ENCODE measurements at regions not wholly inside any gene's neighbourhood (a gene's known extent, or its start where the extent isn't known, plus 50 kb on each side); places are given as distances from the start of the nearest gene placed in this dataset.
"Not testable (repeated sequence)": the region's sequence is repeated elsewhere in the genome, so short reads cannot be mapped to it uniquely, and the experiment has no call there.

GRCh38 chr2:66169076-66169475 is 265.8 kb upstream of the MEIS1 start:
- Histone ChIP-seq H3K4me3 (ENCODE audit: low read depth, low read length) (no peak overlapping the region), H3K27me3 (ENCODE audit: control insufficient read depth, insufficient read depth, low read length) (no peaks in the 10 kb centered on the region), H3K36me3 (ENCODE audit: control insufficient read depth, insufficient read depth, low read length) (no peaks in the 10 kb centered on the region)
- TF ChIP-seq, protein P1, sequence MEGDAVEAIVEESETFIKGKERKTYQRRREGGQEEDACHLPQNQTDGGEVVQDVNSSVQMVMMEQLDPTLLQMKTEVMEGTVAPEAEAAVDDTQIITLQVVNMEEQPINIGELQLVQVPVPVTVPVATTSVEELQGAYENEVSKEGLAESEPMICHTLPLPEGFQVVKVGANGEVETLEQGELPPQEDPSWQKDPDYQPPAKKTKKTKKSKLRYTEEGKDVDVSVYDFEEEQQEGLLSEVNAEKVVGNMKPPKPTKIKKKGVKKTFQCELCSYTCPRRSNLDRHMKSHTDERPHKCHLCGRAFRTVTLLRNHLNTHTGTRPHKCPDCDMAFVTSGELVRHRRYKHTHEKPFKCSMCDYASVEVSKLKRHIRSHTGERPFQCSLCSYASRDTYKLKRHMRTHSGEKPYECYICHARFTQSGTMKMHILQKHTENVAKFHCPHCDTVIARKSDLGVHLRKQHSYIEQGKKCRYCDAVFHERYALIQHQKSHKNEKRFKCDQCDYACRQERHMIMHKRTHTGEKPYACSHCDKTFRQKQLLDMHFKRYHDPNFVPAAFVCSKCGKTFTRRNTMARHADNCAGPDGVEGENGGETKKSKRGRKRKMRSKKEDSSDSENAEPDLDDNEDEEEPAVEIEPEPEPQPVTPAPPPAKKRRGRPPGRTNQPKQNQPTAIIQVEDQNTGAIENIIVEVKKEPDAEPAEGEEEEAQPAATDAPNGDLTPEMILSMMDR (IDR thresholded peaks at IDR 0.05; ENCODE audit: insufficient read depth, low read length, poor library complexity, severe bottlenecking): no peak
- DNase-seq (ENCODE audit: low read depth): no peak

DNA sequence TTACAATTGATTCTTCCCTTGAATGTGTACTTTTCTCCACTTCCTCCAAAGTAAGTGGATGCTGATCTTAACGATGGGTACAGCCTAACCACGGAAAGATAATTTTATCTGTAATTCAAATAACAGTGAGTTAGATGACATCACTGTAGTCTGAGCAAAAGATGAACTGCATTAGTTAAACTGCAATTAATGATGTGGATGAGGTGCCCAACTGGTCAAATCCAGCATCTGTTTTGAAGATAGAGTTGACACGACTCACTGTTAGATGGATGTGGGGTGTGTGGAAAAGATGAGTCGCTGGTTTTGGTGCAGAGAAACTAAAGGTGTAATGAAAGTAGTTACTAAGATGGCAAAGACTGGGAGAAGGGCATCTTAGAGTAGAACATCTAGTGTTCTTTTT is 270.5 kb upstream of the MEIS1 start:
- Histone ChIP-seq H3K36me3 (ENCODE audit: control insufficient read depth, insufficient read depth, low read length) (no peaks in the 10 kb centered on the region), H3K27me3 (ENCODE audit: control insufficient read depth, insufficient read depth, low read length) (no peaks in the 10 kb centered on the region), H3K4me3 (ENCODE audit: low read depth, low read length) (no peak overlapping the region)
- TF ChIP-seq, protein P1 (IDR thresholded peaks at IDR 0.05; ENCODE audit: insufficient read depth, low read length, poor library complexity, severe bottlenecking): no peak
- DNase-seq (ENCODE audit: low read depth): no peak

GRCh38 chr2:66156171-66156570 is 278.8 kb upstream of the MEIS1 start:
- Histone ChIP-seq H3K36me3 (ENCODE audit: control insufficient read depth, insufficient read depth, low read length) (no peaks in the 10 kb centered on the region), H3K4me3 (ENCODE audit: low read depth, low read length) (no peak overlapping the region), H3K27me3 (ENCODE audit: control insufficient read depth, insufficient read depth, low read length) (no peaks in the 10 kb centered on the region)
- TF ChIP-seq, protein P1 (IDR thresholded peaks at IDR 0.05; ENCODE audit: insufficient read depth, low read length, poor library complexity, severe bottlenecking): no peak
- DNase-seq (ENCODE audit: low read depth): no peak

- Histone ChIP-seq H3K4me3 (ENCODE audit: low read depth, low read length) (no peak overlapping the region), H3K36me3 (ENCODE audit: control insufficient read depth, insufficient read depth, low read length) (no peaks in the 10 kb centered on the region), H3K27me3 (ENCODE audit: control insufficient read depth, insufficient read depth, low read length) (no peaks in the 10 kb centered on the region)
- TF ChIP-seq, protein P1 (IDR thresholded peaks at IDR 0.05; ENCODE audit: insufficient read depth, low read length, poor library complexity, severe bottlenecking): no peak
- DNase-seq (ENCODE audit: low read depth): no peak
Observed at GRCh38 chr2:66153941-66154340, 281.0 kb upstream of the MEIS1 start.

DNA sequence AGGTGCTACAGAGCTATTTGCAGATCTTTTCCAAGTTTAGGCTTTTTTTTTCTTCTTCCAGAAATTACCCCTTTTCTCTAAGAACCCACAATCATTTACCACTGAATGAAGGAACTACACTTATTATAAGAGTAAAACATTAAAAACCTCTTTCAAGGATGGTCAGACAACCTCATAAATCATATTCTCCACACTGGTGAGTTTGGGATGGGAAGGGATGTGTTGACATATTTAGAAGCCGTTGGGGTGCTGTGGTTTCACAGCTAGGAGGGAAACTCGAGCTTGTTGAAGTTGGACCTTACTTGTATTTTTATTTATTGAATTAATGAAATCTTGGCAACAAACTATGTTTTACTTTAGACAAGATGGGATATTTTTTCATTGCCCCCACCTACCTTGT is 289.4 kb upstream of the MEIS1 start:
- TF ChIP-seq, protein P1 (IDR thresholded peaks at IDR 0.05; ENCODE audit: insufficient read depth, low read length, poor library complexity, severe bottlenecking): no peak
- DNase-seq (ENCODE audit: low read depth): no peak
- H3K27me3 ChIP-seq (ENCODE audit: control insufficient read depth, insufficient read depth, low read length): no peaks in the 10 kb centered on the region
- no peaks in the 10 kb centered on the region for H3K36me3 ChIP-seq (ENCODE audit: control insufficient read depth, insufficient read depth, low read length)
- no peak overlapping the region for H3K4me3 ChIP-seq (ENCODE audit: low read depth, low read length)

DNA sequence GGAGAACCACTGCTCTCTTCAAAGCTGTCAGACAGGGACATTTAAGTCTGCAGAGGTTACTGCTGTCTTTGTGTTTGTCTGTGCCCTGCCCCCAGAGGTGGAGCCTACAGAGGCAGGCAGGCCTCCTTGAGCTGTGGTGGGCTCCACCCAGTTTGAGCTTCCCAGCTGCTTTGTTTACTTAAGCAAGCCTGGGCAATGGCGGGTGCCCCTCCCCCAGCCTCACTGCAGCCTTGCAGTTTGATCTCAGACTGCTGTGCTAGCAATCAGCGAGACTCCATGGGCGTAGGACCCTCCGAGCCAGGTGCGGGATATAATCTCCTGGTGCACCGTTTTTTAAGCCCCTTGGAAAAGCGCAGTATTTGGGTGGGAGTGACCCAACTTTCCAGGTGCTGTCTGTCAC is 290.6 kb upstream of the MEIS1 start:
- H3K36me3 ChIP-seq (ENCODE audit: control insufficient read depth, insufficient read depth, low read length); H3K4me3 ChIP-seq (ENCODE audit: low read depth, low read length); H3K27me3 ChIP-seq (ENCODE audit: control insufficient read depth, insufficient read depth, low read length); DNase-seq (ENCODE audit: low read depth): not testable (repeated sequence)

Data from kidney epithelial cell (primary cell).